NCI-H2171 (cell line): ENCODE measurements at regions not wholly inside any gene's neighbourhood (a gene's known extent, or its start where the extent isn't known, plus 50 kb on each side); places are given as distances from the start of the nearest gene placed in this dataset.

Experiments used
- DNase-seq: peaks from one replicate; lab custom pipeline; 2025; lab: John Stamatoyannopoulos, UW

DNA sequence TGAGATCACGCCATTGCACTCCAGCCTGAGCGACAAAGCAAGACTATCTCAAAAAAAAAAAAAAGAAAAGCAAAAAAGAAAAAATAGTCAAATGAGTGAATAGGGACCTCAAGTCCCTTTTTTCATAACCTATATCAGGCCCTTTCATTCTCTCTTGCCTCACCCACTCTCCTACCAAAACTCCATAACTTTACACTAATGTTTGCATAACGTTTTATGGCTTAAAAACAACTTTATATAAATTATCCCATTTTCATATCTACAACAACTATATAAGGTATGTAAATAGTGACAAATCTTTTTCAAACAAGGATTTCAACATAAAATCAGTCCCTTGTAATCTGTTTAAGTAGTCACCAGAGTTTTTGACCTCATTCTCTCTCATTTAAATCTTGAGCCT is 56.9 kb upstream of the PIP5K1B start:
- DNase-seq: no peak

DNA sequence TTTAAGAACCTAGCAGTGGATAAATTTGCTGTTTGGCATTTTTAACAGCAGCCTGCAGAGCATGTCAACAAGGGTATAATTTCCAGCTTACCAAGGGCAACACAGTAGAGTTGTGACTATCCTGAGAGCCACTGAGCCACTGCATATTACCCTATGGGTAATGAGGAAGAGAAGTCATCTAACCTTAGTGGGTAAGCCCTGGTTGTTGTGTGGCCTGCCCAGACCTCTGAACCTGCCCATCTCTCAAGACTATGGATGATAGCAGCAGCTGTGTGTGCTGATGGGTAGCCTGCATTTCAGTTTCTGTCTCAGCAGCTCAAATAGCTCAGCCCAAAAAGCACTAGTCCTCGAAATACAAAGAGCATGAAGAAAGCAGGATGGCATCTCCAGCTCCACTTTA is 56.1 kb upstream of the PIP5K1B start:
- no peak for DNase-seq

DNA sequence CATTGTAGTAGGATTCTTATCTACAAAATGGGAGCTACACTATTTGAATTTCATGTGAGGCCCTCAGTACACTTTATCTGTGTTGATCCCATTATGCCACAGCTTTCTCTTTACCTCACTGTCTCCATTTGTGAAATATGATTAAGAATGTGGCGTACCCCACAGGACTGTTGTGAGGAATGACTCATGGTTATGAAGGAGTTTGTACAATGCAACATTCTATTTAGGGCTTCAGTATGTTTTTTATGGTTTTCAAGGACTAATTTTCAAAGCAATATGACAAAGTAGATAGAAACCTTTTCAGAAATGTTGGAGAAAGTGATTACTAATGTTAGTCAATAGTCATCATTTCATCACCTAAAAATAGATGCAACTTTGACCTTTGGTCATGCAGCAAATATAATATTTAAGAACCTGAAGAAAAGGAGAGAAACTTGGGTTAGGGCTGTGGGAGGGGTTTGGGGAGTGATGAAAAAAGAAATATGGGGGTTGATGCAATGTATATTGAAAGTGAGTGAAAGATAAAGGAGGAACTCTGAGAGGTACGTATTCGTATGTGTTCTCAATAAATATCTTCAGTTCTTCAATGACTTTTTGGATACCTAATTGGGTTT is 53.7 kb upstream of the PIP5K1B start:
- no peak for DNase-seq

DNA sequence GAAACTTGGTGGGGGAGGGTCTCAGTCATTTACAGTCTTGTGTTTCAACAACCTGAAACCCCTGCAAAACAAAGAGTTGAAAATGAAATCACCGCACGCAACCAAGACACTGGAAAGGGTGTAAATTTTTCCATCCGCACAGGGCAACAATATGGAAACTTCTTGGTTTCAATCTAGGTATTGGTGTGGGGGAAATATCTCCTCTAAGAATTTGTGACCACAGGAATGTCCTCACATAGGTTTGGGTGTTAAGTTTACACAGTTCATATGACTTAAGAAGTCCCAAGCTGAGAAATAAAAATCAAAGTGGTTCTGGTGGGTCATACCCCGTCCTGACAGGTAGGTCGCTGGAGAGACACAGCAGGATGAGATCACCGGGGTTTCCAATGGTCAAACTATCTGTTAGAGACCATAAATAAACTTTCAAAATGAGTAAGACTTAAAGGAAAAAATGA is 51.9 kb upstream of the PIP5K1B start:
- DNase-seq: no peak

DNA sequence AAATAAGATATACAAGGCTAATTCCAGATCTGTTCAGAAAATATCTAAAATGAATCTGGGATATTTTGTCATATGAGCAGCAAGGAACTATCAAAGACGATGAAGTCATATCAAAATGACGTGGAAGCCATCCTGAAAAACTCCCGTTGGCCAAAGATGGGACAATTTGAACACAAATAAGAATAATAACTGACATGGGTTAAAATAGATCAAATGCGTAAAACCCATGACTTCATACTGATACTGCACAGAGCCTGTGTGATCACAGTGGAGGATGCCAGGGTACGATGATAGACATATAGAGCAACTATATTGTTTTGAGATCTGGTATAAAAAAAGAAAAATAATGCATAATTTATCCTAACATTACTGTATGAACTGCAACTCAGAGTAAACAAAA is 51.0 kb upstream of the PIP5K1B start:
- no peak for DNase-seq
